ENCODE measurements at regions not wholly inside any gene's neighbourhood (a gene's known extent, or its start where the extent isn't known, plus 50 kb on each side); places are given as distances from the start of the nearest gene placed in this dataset.

DNA sequence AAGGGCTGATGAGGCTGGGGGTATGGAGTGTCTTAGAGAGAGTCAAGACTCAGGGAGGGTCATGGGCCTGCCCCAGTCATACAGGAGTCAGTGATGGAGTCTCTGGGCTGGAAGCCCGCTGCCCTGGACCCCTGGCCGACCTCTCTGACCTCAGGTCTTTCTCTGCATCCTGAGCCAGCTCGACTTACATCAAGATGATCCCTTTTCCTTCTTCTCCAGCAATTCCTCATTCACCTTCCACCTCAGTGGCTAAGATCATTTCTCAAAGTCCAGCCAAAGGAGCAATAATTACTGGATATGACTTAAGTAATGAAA, 308.6 kb downstream of the MATN1 start:
- Histone ChIP-seq H3K27ac (no peak overlapping the region), H3K4me1 (no peaks in the 10 kb centered on the region), H3K9me3 (no peaks in the 10 kb centered on the region), H3K27me3 (no peaks in the 10 kb centered on the region), H3K36me3 (no peaks in the 10 kb centered on the region), H3K4me3 (no peak overlapping the region)
- ATAC-seq (ENCODE audit: low FRiP score in 2 of 2) = no peak
- TF ChIP-seq POLR2A (IDR thresholded peaks at IDR 0.05) (no peak), POLR2AphosphoS5 (IDR thresholded peaks at IDR 0.05) (no peak), EP300 (IDR thresholded peaks at IDR 0.05) (no peak)
- TF ChIP-seq, protein P1, sequence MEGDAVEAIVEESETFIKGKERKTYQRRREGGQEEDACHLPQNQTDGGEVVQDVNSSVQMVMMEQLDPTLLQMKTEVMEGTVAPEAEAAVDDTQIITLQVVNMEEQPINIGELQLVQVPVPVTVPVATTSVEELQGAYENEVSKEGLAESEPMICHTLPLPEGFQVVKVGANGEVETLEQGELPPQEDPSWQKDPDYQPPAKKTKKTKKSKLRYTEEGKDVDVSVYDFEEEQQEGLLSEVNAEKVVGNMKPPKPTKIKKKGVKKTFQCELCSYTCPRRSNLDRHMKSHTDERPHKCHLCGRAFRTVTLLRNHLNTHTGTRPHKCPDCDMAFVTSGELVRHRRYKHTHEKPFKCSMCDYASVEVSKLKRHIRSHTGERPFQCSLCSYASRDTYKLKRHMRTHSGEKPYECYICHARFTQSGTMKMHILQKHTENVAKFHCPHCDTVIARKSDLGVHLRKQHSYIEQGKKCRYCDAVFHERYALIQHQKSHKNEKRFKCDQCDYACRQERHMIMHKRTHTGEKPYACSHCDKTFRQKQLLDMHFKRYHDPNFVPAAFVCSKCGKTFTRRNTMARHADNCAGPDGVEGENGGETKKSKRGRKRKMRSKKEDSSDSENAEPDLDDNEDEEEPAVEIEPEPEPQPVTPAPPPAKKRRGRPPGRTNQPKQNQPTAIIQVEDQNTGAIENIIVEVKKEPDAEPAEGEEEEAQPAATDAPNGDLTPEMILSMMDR (IDR thresholded peaks at IDR 0.05) = no peak
- 53 to 60% methylated on average over 3 of the region's 3 CpGs for WGBS, 2 donors
- no peak for DNase-seq

DNA sequence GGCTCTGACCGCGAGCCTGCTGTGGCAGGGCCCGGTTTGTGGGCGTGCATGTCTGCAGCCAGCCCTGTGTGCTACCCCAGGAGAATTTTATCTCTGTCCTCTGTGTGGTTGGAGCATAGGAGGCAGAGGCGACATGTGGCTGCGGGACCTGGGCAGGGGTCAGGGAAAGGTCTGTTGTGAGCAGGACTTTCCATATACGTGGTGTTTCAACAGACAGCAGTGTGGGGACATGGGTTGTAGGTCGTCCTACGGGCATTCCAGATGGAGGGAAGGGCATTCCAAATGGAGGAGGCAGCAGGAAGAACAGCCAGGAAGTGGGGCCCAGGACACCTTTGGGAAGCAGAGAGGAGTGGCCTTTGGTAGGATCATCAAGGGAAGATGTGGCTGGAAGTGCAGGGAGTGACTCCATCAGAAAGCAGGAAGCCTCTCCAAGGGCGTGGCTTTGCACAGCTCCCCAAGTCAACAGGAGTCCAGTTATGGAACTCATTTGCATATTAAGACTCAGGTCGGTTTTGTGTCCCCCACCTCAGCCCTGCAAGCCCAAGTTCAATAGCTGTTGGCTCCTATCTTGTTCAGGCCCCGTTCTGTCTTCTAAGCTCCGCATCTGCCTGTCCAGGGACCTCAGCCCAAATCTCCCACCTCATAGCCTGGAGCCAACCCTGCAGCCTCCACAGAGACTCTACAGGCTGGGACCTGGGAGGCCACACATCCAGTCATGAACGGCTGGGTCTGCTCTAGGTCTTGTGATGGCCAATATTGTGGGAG, 309.1 kb downstream of the MATN1 start:
- H3K9me3 ChIP-seq = no peaks in the 10 kb centered on the region
- H3K4me1 ChIP-seq = no peaks in the 10 kb centered on the region
- H3K27me3 ChIP-seq = no peaks in the 10 kb centered on the region
- WGBS, 2 donors = 76 to 79% methylated on average over 12 to 14 of the region's 14 CpGs
- no peaks in the 10 kb centered on the region for H3K36me3 ChIP-seq
- DNase-seq (no peak), ATAC-seq (ENCODE audit: low FRiP score in 2 of 2) (no peak)
- TF ChIP-seq, protein P1 (IDR thresholded peaks at IDR 0.05) = no peak
- no peak for TF ChIP-seq EP300 (IDR thresholded peaks at IDR 0.05)
- TF ChIP-seq POLR2AphosphoS5 (IDR thresholded peaks at IDR 0.05) = no peak
- TF ChIP-seq POLR2A (IDR thresholded peaks at IDR 0.05) = no peak
- H3K4me3 ChIP-seq = no peak overlapping the region
- H3K27ac ChIP-seq = no peak overlapping the region

DNA sequence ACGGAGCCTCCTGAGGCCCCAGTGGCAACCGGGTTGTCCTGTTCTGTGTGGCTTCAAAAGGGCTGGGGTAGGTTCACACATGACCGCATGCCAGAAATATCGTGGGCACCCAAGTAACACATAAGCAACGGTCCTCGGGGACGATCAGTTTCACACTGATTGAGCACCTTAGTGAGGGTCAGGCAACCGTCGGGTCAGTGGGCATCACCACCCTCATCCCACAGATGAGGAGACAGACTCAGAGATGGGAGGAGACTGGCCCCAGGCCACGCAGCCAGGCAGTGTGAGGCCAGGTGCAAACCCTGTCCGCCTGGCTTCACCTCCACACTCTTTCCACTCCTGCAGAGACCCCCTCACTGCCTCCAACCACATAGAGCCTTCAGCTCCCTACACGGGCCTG, 309.8 kb downstream of the MATN1 start:
- 82 to 87% methylated on average over 12 of the region's 12 CpGs for WGBS, 2 donors
- Histone ChIP-seq H3K4me1 (no peaks in the 10 kb centered on the region), H3K9me3 (no peaks in the 10 kb centered on the region), H3K27ac (no peak overlapping the region), H3K27me3 (no peaks in the 10 kb centered on the region), H3K4me3 (no peak overlapping the region), H3K36me3 (no peaks in the 10 kb centered on the region)
- DNase-seq (no peak), ATAC-seq (ENCODE audit: low FRiP score in 2 of 2) (no peak)
- no peak for TF ChIP-seq EP300 (IDR thresholded peaks at IDR 0.05)
- TF ChIP-seq, protein P1 (IDR thresholded peaks at IDR 0.05) = no peak
- TF ChIP-seq POLR2A (IDR thresholded peaks at IDR 0.05) = no peak
- no peak for TF ChIP-seq POLR2AphosphoS5 (IDR thresholded peaks at IDR 0.05)

DNA sequence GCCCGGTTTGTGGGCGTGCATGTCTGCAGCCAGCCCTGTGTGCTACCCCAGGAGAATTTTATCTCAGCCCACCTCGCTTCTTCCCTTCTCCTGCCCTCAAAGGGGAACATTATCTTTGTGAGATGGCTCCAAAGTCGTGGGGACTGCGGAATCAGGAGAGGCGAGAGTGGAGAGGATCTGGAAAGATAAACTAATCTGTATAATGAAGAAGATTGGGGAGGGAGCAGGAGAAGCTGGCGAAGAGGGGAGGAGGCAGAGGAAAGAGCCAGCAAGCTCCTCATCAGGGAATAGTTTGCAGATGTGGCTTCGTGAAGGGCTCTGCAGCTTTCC, 310.3 kb downstream of the MATN1 start:
- Histone ChIP-seq H3K9me3 (no peaks in the 10 kb centered on the region), H3K27me3 (no peaks in the 10 kb centered on the region), H3K4me3 (no peak overlapping the region), H3K4me1 (no peaks in the 10 kb centered on the region), H3K27ac (no peak overlapping the region), H3K36me3 (no peaks in the 10 kb centered on the region)
- DNase-seq (no peak), ATAC-seq (ENCODE audit: low FRiP score in 2 of 2) (no peak)
- WGBS, 2 donors = 62 to 67% methylated on average over 6 to 8 of the region's 8 CpGs
- no peak for TF ChIP-seq POLR2A (IDR thresholded peaks at IDR 0.05)
- TF ChIP-seq, protein P1 (IDR thresholded peaks at IDR 0.05) = no peak

Measured in upper lobe of left lung (tissue), 6 donors.